ENCODE measurements at regions not wholly inside any gene's neighbourhood (a gene's known extent, or its start where the extent isn't known, plus 50 kb on each side); places are given as distances from the start of the nearest gene placed in this dataset.

DNA sequence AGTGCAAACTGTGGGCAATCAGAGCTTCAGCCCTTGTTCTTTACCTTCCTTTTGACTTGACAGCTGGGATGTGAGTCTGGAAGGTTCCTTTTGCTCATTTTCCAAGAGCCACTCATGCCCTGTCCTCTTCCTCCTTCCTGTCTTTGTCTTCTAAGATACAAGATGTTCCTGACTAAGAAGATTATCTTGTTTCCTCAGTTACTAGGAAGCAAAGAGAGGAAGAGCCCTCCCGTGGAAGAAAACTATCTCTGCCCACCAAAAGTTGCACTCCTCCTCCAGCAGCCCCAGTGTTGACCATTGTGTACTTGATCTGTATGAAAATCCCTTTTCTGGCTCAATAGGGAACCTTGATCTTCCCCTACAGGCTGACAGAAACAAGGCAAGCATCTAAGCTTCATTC is 138.0 kb downstream of the C12orf75 start:
- H3K4me1 ChIP-seq (ENCODE audit: control insufficient read depth, extremely low read depth, insufficient read depth, low read length) = no peaks in the 10 kb centered on the region
- no peaks in the 10 kb centered on the region for H3K36me3 ChIP-seq (ENCODE audit: control insufficient read depth, insufficient read depth, low read length)
- H2AFZ ChIP-seq (ENCODE audit: low read length) = no peak overlapping the region
- no peak overlapping the region for H3K27ac ChIP-seq (ENCODE audit: insufficient read depth, low read length)
- H3K9ac ChIP-seq (ENCODE audit: insufficient read depth, low read length) = no peak overlapping the region
- no peaks in the 10 kb centered on the region for H3K27me3 ChIP-seq (ENCODE audit: control insufficient read depth, insufficient read depth, low read length)
- no peak for DNase-seq (ENCODE audit: low read depth in 2 of 2)
- H3K4me2 ChIP-seq (ENCODE audit: extremely low read depth, insufficient read depth, low read length) = no peak overlapping the region
- H4K20me1 ChIP-seq (ENCODE audit: control insufficient read depth, extremely low read depth, insufficient read depth, low read length) = no peaks in the 10 kb centered on the region
- no peak overlapping the region for H3K4me3 ChIP-seq (replicated peaks in 1 of 4; ENCODE audit: control extremely low read depth in 1 of 4, insufficient read depth in 1 of 4, low read depth in 3 of 4, low read length in 4 of 4)
- no peaks in the 10 kb centered on the region for H3K9me3 ChIP-seq (ENCODE audit: control insufficient read depth, insufficient read depth, low read depth, low read length)
- H3K79me2 ChIP-seq (ENCODE audit: control insufficient read depth, insufficient read depth, low read length) = no peaks in the 10 kb centered on the region
- no peak for TF ChIP-seq EZH2 (IDR thresholded peaks at IDR 0.05; ENCODE audit: low read length, missing control alignments)
- TF ChIP-seq, protein P1, sequence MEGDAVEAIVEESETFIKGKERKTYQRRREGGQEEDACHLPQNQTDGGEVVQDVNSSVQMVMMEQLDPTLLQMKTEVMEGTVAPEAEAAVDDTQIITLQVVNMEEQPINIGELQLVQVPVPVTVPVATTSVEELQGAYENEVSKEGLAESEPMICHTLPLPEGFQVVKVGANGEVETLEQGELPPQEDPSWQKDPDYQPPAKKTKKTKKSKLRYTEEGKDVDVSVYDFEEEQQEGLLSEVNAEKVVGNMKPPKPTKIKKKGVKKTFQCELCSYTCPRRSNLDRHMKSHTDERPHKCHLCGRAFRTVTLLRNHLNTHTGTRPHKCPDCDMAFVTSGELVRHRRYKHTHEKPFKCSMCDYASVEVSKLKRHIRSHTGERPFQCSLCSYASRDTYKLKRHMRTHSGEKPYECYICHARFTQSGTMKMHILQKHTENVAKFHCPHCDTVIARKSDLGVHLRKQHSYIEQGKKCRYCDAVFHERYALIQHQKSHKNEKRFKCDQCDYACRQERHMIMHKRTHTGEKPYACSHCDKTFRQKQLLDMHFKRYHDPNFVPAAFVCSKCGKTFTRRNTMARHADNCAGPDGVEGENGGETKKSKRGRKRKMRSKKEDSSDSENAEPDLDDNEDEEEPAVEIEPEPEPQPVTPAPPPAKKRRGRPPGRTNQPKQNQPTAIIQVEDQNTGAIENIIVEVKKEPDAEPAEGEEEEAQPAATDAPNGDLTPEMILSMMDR (conservative IDR thresholded peaks at IDR 0.05 in 1 of 2, IDR thresholded peaks at IDR 0.05 in 1 of 2; ENCODE audit: low read depth in 1 of 2, low read length in 2 of 2) = no peak

DNA sequence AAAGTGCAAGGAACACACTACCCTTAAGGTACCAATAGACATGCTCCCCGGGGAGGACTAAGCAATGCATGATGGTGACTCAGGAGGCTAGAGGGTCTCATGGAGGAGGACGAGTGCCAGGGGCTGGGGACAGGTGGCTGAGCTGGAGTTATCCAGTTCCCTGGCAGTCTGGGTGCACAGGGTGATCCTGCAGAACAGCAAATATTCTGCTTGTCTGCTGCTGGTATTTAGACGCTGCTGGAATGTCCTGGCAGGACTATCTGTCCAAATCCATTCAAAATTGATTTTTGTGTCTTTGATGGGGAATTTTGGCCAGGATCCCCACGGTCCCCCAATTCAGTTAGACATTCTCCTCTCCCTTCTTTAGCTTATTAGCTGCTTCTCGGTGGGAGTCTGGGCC is 138.7 kb downstream of the C12orf75 start:
- Histone ChIP-seq H3K79me2 (ENCODE audit: control insufficient read depth, insufficient read depth, low read length) (no peaks in the 10 kb centered on the region), H3K4me2 (ENCODE audit: extremely low read depth, insufficient read depth, low read length) (no peak overlapping the region), H3K36me3 (ENCODE audit: control insufficient read depth, insufficient read depth, low read length) (no peaks in the 10 kb centered on the region), H4K20me1 (ENCODE audit: control insufficient read depth, extremely low read depth, insufficient read depth, low read length) (no peaks in the 10 kb centered on the region), H2AFZ (ENCODE audit: low read length) (no peak overlapping the region), H3K9me3 (ENCODE audit: control insufficient read depth, insufficient read depth, low read depth, low read length) (no peaks in the 10 kb centered on the region), H3K4me3 (replicated peaks in 1 of 4; ENCODE audit: control extremely low read depth in 1 of 4, insufficient read depth in 1 of 4, low read depth in 3 of 4, low read length in 4 of 4) (no peak overlapping the region), H3K27ac (ENCODE audit: insufficient read depth, low read length) (no peak overlapping the region), H3K4me1 (ENCODE audit: control insufficient read depth, extremely low read depth, insufficient read depth, low read length) (no peaks in the 10 kb centered on the region), H3K27me3 (ENCODE audit: control insufficient read depth, insufficient read depth, low read length) (no peaks in the 10 kb centered on the region), H3K9ac (ENCODE audit: insufficient read depth, low read length) (no peak overlapping the region)
- no peak for TF ChIP-seq EZH2 (IDR thresholded peaks at IDR 0.05; ENCODE audit: low read length, missing control alignments)
- TF ChIP-seq, protein P1 (conservative IDR thresholded peaks at IDR 0.05 in 1 of 2, IDR thresholded peaks at IDR 0.05 in 1 of 2; ENCODE audit: low read depth in 1 of 2, low read length in 2 of 2) = no peak
- DNase-seq (ENCODE audit: low read depth in 2 of 2) = no peak

DNA sequence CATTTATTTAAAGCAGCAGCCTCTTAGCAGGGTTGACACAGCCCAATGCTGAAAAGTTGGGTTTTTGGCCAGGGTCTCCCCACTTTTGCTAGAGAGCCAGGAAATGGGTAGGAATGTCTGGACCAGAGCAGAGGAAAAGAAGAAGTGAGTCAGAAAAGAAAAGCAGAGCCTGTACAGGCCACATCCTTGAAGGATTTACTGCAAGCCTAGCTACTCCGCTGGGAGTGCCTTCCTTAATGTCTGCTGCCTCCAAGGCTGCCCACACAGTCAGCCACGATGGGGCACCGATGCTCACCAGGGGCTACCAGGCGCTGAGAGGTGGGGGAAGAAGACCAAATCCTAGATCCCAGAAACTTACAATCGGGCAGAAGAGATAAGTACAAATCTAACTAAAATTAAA is 139.2 kb downstream of the C12orf75 start:
- Histone ChIP-seq H3K27ac (ENCODE audit: insufficient read depth, low read length) (no peak overlapping the region), H3K36me3 (ENCODE audit: control insufficient read depth, insufficient read depth, low read length) (no peaks in the 10 kb centered on the region), H3K4me1 (ENCODE audit: control insufficient read depth, extremely low read depth, insufficient read depth, low read length) (no peaks in the 10 kb centered on the region), H3K79me2 (ENCODE audit: control insufficient read depth, insufficient read depth, low read length) (no peaks in the 10 kb centered on the region), H2AFZ (ENCODE audit: low read length) (no peak overlapping the region), H3K4me2 (ENCODE audit: extremely low read depth, insufficient read depth, low read length) (no peak overlapping the region), H3K9me3 (ENCODE audit: control insufficient read depth, insufficient read depth, low read depth, low read length) (no peaks in the 10 kb centered on the region), H3K9ac (ENCODE audit: insufficient read depth, low read length) (no peak overlapping the region), H3K4me3 (replicated peaks in 1 of 4; ENCODE audit: control extremely low read depth in 1 of 4, insufficient read depth in 1 of 4, low read depth in 3 of 4, low read length in 4 of 4) (no peak overlapping the region), H4K20me1 (ENCODE audit: control insufficient read depth, extremely low read depth, insufficient read depth, low read length) (no peaks in the 10 kb centered on the region), H3K27me3 (ENCODE audit: control insufficient read depth, insufficient read depth, low read length) (no peaks in the 10 kb centered on the region)
- no peak for TF ChIP-seq EZH2 (IDR thresholded peaks at IDR 0.05; ENCODE audit: low read length, missing control alignments)
- DNase-seq (ENCODE audit: low read depth in 2 of 2) = peak in 1 of 2 donors; percentile 43

All from fibroblast of lung (primary cell).